H1 (cell line): ENCODE measurements at regions not wholly inside any gene's neighbourhood (a gene's known extent, or its start where the extent isn't known, plus 50 kb on each side); places are given as distances from the start of the nearest gene placed in this dataset.

Source experiments
- CTCF ChIA-PET: fragments of 300-600 bp; sonication (Branson Sonifier 250); formaldehyde crosslinking; loops from one replicate; lab custom pipeline; 2021; ENCODE audit not compliant: partially characterized antibody; lab: Charles Lee
- POLR2A ChIA-PET: fragments of 300-600 bp; sonication (Branson Sonifier 250); formaldehyde crosslinking; loops from one replicate; lab custom pipeline; 2021; ENCODE audit warnings: inconsistent platforms; ENCODE audit not compliant: partially characterized antibody; lab: Charles Lee
- DNase-seq, 2 experiments: peaks; one replicate each; pipeline versions ENCODE4 v3.0.0 to v3.0.0-alpha.2; 2010 to 2022; ENCODE audit warnings: low spot score in 2 of 2, low read depth in 1 of 2, mixed read lengths in 1 of 2
- FAIRE-seq: peaks from 2 replicates; lab custom pipeline; 2011; peaks lifted over from hg19 to GRCh38; lab: Jason Lieb, UNC
- H2AFZ ChIP-seq: 2 replicates; pipeline ENCODE4 v1.8.1; 2012; ENCODE audit warnings: low read length, inconsistent platforms
- H2AK5ac ChIP-seq: 2 replicates; pipeline ENCODE4 v1.6.1; 2013; ENCODE audit warnings: low read depth, low read length
- H2BK120ac ChIP-seq: replicated peaks from 2 replicates; pipeline ENCODE3; 2013; ENCODE audit warnings: low read depth, low read length, inconsistent platforms
- H2BK12ac ChIP-seq: 2 replicates; pipeline ENCODE4 v1.6.1; 2013; ENCODE audit warnings: low read depth, low read length
- H2BK15ac ChIP-seq: 2 replicates; pipeline ENCODE4 v1.6.1; 2013; ENCODE audit warnings: low read length
- H2BK20ac ChIP-seq: 2 replicates; pipeline ENCODE4 v1.6.1; 2013; ENCODE audit warnings: low read length
- H2BK5ac ChIP-seq: 2 replicates; pipeline ENCODE4 v1.6.1; 2013; ENCODE audit warnings: low read depth, low read length
- H3K14ac ChIP-seq: 2 replicates; pipeline ENCODE4 v1.6.1; 2013; ENCODE audit warnings: inconsistent platforms; ENCODE audit not compliant: insufficient read length
- H3K18ac ChIP-seq: 2 replicates; pipeline ENCODE4 v1.6.1; 2013; ENCODE audit warnings: low read length; ENCODE audit errors: extremely low read depth
- H3K23ac ChIP-seq: 2 replicates; pipeline ENCODE4 v1.6.1; 2013; ENCODE audit warnings: inconsistent platforms; ENCODE audit not compliant: insufficient read length
- H3K23me2 ChIP-seq: 2 replicates; pipeline ENCODE4 v1.6.1; 2013; ENCODE audit warnings: low read depth, low read length
- H3K27ac ChIP-seq: 2 replicates; pipeline ENCODE4 v1.6.1; 2011; ENCODE audit warnings: low read depth, low read length, inconsistent platforms
- H3K27me3 ChIP-seq, 4 experiments: replicated peaks in 1 of 4; 1 replicate in 1 of 4; 2 replicates in 3 of 4; pipeline versions ENCODE4 v1.6.1 to v1.8.1; 2011 to 2013; ENCODE audit warnings: low read length in 3 of 4, mild to moderate bottlenecking in 3 of 4, inconsistent platforms in 2 of 4, mixed read lengths in 2 of 4, moderate library complexity in 1 of 4; ENCODE audit not compliant: control insufficient read depth in 3 of 4, insufficient read depth in 3 of 4; ENCODE audit errors: extremely low read depth in 1 of 4
- H3K36me3 ChIP-seq, 4 experiments: 2 replicates each; pipeline versions ENCODE4 v1.6.1 to v1.8.1; 2011 to 2013; ENCODE audit warnings: mild to moderate bottlenecking in 4 of 4, low read length in 3 of 4, moderate library complexity in 2 of 4, control low read depth in 1 of 4, inconsistent platforms in 1 of 4; ENCODE audit not compliant: insufficient read depth in 4 of 4, control insufficient read depth in 2 of 4
- H3K4ac ChIP-seq: replicated peaks from 2 replicates; pipeline ENCODE3; 2013; ENCODE audit warnings: low read length, low read depth, mixed read lengths, inconsistent platforms; ENCODE audit not compliant: insufficient read length
- H3K4me1 ChIP-seq, 4 experiments: replicated peaks in 1 of 4; 1 replicate in 1 of 4; 2 replicates in 3 of 4; pipeline versions ENCODE4 v1.6.1 to v1.8.1; 2011 to 2013; ENCODE audit warnings: low read length in 3 of 4, inconsistent platforms in 2 of 4, mixed read lengths in 1 of 4; ENCODE audit not compliant: insufficient read depth in 4 of 4, control insufficient read depth in 3 of 4
- H3K4me2 ChIP-seq, 2 experiments: 2 replicates each; pipeline versions ENCODE4 v1.6.1 to v1.8.1; 2011 to 2013; ENCODE audit warnings: low read depth in 2 of 2, low read length in 2 of 2, control low read depth in 1 of 2, inconsistent platforms in 1 of 2, mild to moderate bottlenecking in 1 of 2; ENCODE audit not compliant: insufficient read depth in 1 of 2
- H3K4me3 ChIP-seq, 4 experiments: fragments of 200-600, 300-600 bp in 1 of 4; sonication (generic), shearing (Covaris generic), sonication (Bioruptor Twin) in 1 of 4; 2 replicates each; pipeline versions ENCODE4 v1.5.1 to v1.8.1; 2011 to 2016; ENCODE audit warnings: low read length in 4 of 4, low read depth in 3 of 4, control low read depth in 2 of 4, inconsistent platforms in 2 of 4, mild to moderate bottlenecking in 2 of 4, mixed read lengths in 1 of 4, moderate library complexity in 1 of 4; ENCODE audit not compliant: insufficient read depth in 2 of 4; ENCODE audit errors: extremely low read depth in 1 of 4
- H3K56ac ChIP-seq: replicated peaks from 2 replicates; pipeline ENCODE3; 2013; ENCODE audit warnings: low read depth, mild to moderate bottlenecking, mixed read lengths, low read length, inconsistent platforms; ENCODE audit not compliant: insufficient read length
- H3K79me1 ChIP-seq: 2 replicates; pipeline ENCODE4 v1.6.1; 2013; ENCODE audit warnings: low read depth, low read length, control low read depth
- H3K79me2 ChIP-seq, 2 experiments: 2 replicates each; pipeline versions ENCODE4 v1.6.1 to v1.8.1; 2012 to 2013; ENCODE audit warnings: low read length in 2 of 2, mild to moderate bottlenecking in 2 of 2, inconsistent platforms in 1 of 2; ENCODE audit not compliant: insufficient read depth in 2 of 2, control insufficient read depth in 1 of 2
- H3K9ac ChIP-seq, 4 experiments: replicated peaks in 1 of 4; 1 replicate in 1 of 4; 2 replicates in 3 of 4; pipeline versions ENCODE4 v1.6.1 to v1.8.1; 2011 to 2013; ENCODE audit warnings: low read depth in 3 of 4, low read length in 3 of 4, control low read depth in 2 of 4, mild to moderate bottlenecking in 2 of 4, moderate library complexity in 2 of 4, inconsistent platforms in 1 of 4; ENCODE audit errors: extremely low read depth in 1 of 4
- H3K9me3 ChIP-seq, 2 experiments: 2 replicates each; pipeline versions ENCODE4 v1.6.1 to v1.8.1; 2012 to 2013; ENCODE audit warnings: mild to moderate bottlenecking in 2 of 2, moderate library complexity in 2 of 2, control low read depth in 1 of 2, inconsistent platforms in 1 of 2, low read depth in 1 of 2, low read length in 1 of 2, mixed read lengths in 1 of 2; ENCODE audit not compliant: insufficient read depth in 2 of 2
- H4K20me1 ChIP-seq, 2 experiments: replicated peaks in 1 of 2; 2 replicates each; pipeline versions ENCODE3 to v1.8.1; 2011 to 2013; ENCODE audit warnings: inconsistent platforms in 2 of 2, low read length in 2 of 2, mild to moderate bottlenecking in 1 of 2; ENCODE audit not compliant: insufficient read depth in 2 of 2, control insufficient read depth in 1 of 2
- H4K5ac ChIP-seq: 2 replicates; pipeline ENCODE4 v1.6.1; 2013; ENCODE audit warnings: low read length, low read depth, mixed read lengths, inconsistent platforms; ENCODE audit not compliant: insufficient read length
- H4K8ac ChIP-seq: 2 replicates; pipeline ENCODE4 v1.8.0; 2013; ENCODE audit warnings: mild to moderate bottlenecking, moderate library complexity, low read length, inconsistent platforms; ENCODE audit not compliant: insufficient read depth; ENCODE audit errors: extremely low read depth
- H4K91ac ChIP-seq: replicated peaks from 2 replicates; pipeline ENCODE3; 2013; ENCODE audit warnings: low read length, mixed read lengths, inconsistent platforms; ENCODE audit not compliant: insufficient read length
- BCL11A ChIP-seq, 2 experiments: IDR thresholded peaks; one replicate each; pipeline ENCODE4 v1.6.1; 2011; ENCODE audit warnings: low read depth in 2 of 2, low read length in 2 of 2, mild to moderate bottlenecking in 2 of 2
- CBX8 ChIP-seq: fragments of 300-800, 300-1000 bp; sonication (generic); IDR thresholded peaks from 2 replicates; pipeline ENCODE4 v1.7.1; 2016; ENCODE audit warnings: low read depth, low read length, borderline replicate concordance
- EP300 ChIP-seq, 2 experiments: IDR thresholded peaks; 1 replicate in 1 of 2; 2 replicates in 1 of 2; pipeline ENCODE4 v1.6.1; 2011 to 2012; ENCODE audit warnings: low read depth in 2 of 2, low read length in 2 of 2, mild to moderate bottlenecking in 2 of 2, borderline replicate concordance in 1 of 2, inconsistent platforms in 1 of 2, moderate library complexity in 1 of 2
- POLR2AphosphoS5 ChIP-seq: IDR thresholded peaks from 2 replicates; pipeline ENCODE4 v1.6.1; 2011; ENCODE audit warnings: low read depth, low read length
- RNF2 ChIP-seq: fragments of 200-900, 300-1000 bp; sonication (generic); IDR thresholded peaks from 2 replicates; pipeline ENCODE4 v1.7.1; 2016; ENCODE audit warnings: borderline replicate concordance, low read depth, mild to moderate bottlenecking, antibody characterized with exemption, low read length; ENCODE audit not compliant: poor library complexity, severe bottlenecking; ENCODE audit errors: missing control alignments
- SIRT6 ChIP-seq: IDR thresholded peaks from one replicate; pipeline ENCODE4 v1.7.1; 2012; ENCODE audit warnings: low read length, inconsistent platforms
- WGBS, 2 experiments: shearing (Covaris generic) in 1 of 2; methylation state at CpG; one replicate each; pipeline versions ENCODE4 v1.1.6 to v1.1.7; 2013 to 2015; ENCODE audit warnings: low lambda C conversion rate in 2 of 2, mixed read lengths in 2 of 2, inconsistent platforms in 1 of 2, low coverage in 1 of 2, missing lambda C conversion rate in 1 of 2; ENCODE audit not compliant: insufficient replicate concordance in 2 of 2, insufficient coverage in 1 of 2, insufficient read length in 1 of 2; ENCODE audit errors: extremely low coverage in 1 of 2, missing lambda C conversion rate in 1 of 2; 5-methylcytosine and 5-hydroxymethylcytosine counted together
- TF ChIP-seq, protein P1 (sequence below), 3 experiments: IDR thresholded peaks; 1 replicate in 2 of 3; 2 replicates in 1 of 3; pipeline versions ENCODE4 v1.5.1 to v1.6.1; 2011; ENCODE audit warnings: low read length in 3 of 3, mild to moderate bottlenecking in 3 of 3, inconsistent platforms in 2 of 3, low read depth in 1 of 3, moderate library complexity in 1 of 3; ENCODE audit not compliant: insufficient read depth in 1 of 3; ENCODE audit errors: control extremely low read depth in 1 of 3

DNA sequence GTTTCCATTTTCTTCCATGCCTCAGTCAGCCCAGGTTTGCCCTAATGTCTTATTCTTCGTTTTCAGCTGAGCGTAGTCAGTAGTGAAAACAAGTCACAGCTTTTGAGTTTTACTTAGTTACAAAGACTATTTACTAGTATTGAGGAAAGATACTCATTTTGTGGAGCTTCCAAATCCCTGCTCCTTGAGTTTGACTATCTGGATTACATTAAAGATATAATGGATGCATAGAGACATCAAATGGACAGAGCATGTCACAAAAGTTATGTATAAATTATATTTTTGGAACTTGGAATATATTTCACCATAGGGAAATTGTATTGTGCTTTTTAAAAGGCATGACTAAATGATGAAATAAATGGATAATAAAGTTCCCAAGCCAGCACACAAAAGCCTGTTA is 54.6 kb upstream of the AKAP13 start:
- Histone ChIP-seq H4K8ac (no peak overlapping the region), H2BK20ac (no peak overlapping the region), H3K27me3 (no peaks in the 10 kb centered on the region), H4K5ac (no peak overlapping the region), H3K4me1 (peaks cover 0 to 3% (median under 1%) of the 10 kb centered on the region in 4 experiments; a peak in 2 of 7 replicates), H3K4me3 (no peak overlapping the region), H3K4ac (no peak overlapping the region), H2BK120ac (no peak overlapping the region), H2AFZ (no peak overlapping the region), H3K4me2 (no peak overlapping the region), H3K9ac (no peak overlapping the region), H2AK5ac (no peak overlapping the region), H3K79me1 (no peaks in the 10 kb centered on the region), H4K91ac (no peak overlapping the region), H3K56ac (no peak overlapping the region), H3K23ac (no peak overlapping the region), H4K20me1 (no peaks in the 10 kb centered on the region), H3K79me2 (no peaks in the 10 kb centered on the region), H3K9me3 (no peaks in the 10 kb centered on the region; a peak in 1 of 4 replicates), H2BK15ac (no peak overlapping the region), H3K14ac (no peak overlapping the region), H2BK12ac (no peak overlapping the region), H3K36me3 (no peaks in the 10 kb centered on the region), H3K27ac (no peak overlapping the region), H3K18ac (no peak overlapping the region), H2BK5ac (no peak overlapping the region), H3K23me2 (no peaks in the 10 kb centered on the region)
- FAIRE-seq (no peak), DNase-seq (no peak)
- CTCF ChIA-PET = interaction anchor here (0.5 to 2.5 kb wide), 5 partner anchors 8 to 114 kb away, joined by 3 to 9 read pairs (median 3); no protein-coding TSS in a partner anchor
- 90% methylated on average over 2 of the region's 2 CpGs; no CpG with 5 or more reads in 1 of the 2 experiments for WGBS, 2 experiments
- POLR2A ChIA-PET = no interaction called here
- TF ChIP-seq EP300 (IDR thresholded peaks at IDR 0.05; ENCODE audit: borderline replicate concordance in 1 of 2, low read depth in 2 of 2, low read length in 2 of 2) = no peak
- TF ChIP-seq, protein P1, sequence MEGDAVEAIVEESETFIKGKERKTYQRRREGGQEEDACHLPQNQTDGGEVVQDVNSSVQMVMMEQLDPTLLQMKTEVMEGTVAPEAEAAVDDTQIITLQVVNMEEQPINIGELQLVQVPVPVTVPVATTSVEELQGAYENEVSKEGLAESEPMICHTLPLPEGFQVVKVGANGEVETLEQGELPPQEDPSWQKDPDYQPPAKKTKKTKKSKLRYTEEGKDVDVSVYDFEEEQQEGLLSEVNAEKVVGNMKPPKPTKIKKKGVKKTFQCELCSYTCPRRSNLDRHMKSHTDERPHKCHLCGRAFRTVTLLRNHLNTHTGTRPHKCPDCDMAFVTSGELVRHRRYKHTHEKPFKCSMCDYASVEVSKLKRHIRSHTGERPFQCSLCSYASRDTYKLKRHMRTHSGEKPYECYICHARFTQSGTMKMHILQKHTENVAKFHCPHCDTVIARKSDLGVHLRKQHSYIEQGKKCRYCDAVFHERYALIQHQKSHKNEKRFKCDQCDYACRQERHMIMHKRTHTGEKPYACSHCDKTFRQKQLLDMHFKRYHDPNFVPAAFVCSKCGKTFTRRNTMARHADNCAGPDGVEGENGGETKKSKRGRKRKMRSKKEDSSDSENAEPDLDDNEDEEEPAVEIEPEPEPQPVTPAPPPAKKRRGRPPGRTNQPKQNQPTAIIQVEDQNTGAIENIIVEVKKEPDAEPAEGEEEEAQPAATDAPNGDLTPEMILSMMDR (IDR thresholded peaks at IDR 0.05; ENCODE audit: control extremely low read depth in 1 of 3, insufficient read depth in 1 of 3, low read depth in 1 of 3, low read length in 3 of 3) = no peak
- TF ChIP-seq BCL11A (IDR thresholded peaks at IDR 0.05; ENCODE audit: low read depth in 2 of 2, low read length in 2 of 2) = no peak
- no peak for TF ChIP-seq POLR2AphosphoS5
- no peak for TF ChIP-seq SIRT6
- no peak for TF ChIP-seq CBX8
- no peak for TF ChIP-seq RNF2
- TF ChIP-seq, all 59 proteins: peak for 0
